Suppressor macrophage (primary cell): ENCODE measurements at regions not wholly inside any gene's neighbourhood (a gene's known extent, or its start where the extent isn't known, plus 50 kb on each side); places are given as distances from the start of the nearest gene placed in this dataset.

Experiments used
- DNase-seq, 4 experiments: peaks; one replicate each; pipeline ENCODE4 v3.0.0-alpha.2; 2020 to 2022

GRCh38 chr15:62474771-62475124 lies 309.7 kb upstream of the C2CD4B start:
- no peak for DNase-seq

- no peak for DNase-seq
These were observed 310.5 kb upstream of the C2CD4B start for GRCh38 chr15:62475591-62475990.

GRCh38 chr15:62476163-62476562 lies 311.1 kb upstream of the C2CD4B start:
- no peak for DNase-seq

- no peak for DNase-seq
These were observed 312.8 kb upstream of the C2CD4B start for GRCh38 chr15:62477929-62478328.

DNA sequence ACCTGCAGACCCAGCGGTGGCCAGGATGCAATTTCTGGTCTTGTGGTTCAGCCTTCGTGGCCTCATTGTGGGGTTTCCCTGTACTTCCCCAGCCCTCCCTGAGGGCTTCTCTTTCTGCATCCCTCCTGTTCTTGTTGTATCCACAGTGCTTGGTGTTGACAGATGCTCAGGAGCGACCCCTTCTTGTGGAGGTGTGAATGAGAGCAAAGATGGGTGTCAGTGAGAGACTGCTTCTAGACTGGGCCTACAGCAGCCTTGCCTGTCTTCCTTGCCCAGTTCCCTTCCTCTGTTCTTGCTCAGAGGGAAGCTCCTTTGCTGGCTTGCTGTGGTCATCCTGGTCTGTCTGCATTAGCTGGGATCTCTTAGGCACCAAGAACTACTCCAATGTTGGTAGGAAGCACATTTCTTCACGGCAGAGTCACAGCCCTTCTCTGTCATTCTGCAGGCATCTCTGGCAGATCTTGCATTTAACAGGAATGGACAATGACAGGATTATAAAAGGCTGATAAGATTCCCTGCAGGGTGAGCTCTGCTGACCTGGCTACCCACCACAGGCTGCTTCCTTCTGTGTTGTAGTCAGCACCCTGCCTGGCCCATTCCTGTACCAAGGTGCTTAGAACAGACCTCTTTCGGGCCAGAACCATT lies 317.8 kb upstream of the C2CD4B start:
- DNase-seq = peak in 3 of 4 experiments; percentile 6 to 14 (median 8)

GRCh38 chr15:62483814-62484213 lies 318.7 kb upstream of the C2CD4B start:
- no peak for DNase-seq

GRCh38 chr15:62485170-62485720 lies 320.2 kb upstream of the C2CD4B start:
- DNase-seq = no peak

GRCh38 chr15:62486041-62486440 lies 321.0 kb upstream of the C2CD4B start:
- no peak for DNase-seq

- no peak for DNase-seq
These were observed 323.3 kb upstream of the C2CD4B start for GRCh38 chr15:62488387-62488786.

GRCh38 chr15:62491642-62492041 lies 326.6 kb upstream of the C2CD4B start:
- no peak for DNase-seq

- no peak for DNase-seq
These were observed 327.8 kb upstream of the C2CD4B start for GRCh38 chr15:62492900-62493299.

GRCh38 chr15:62494197-62494596 lies 329.1 kb upstream of the C2CD4B start:
- DNase-seq = no peak

- no peak for DNase-seq
These were observed 330.9 kb upstream of the C2CD4B start for GRCh38 chr15:62495670-62496614.

- no peak for DNase-seq
These were observed 332.3 kb upstream of the C2CD4B start for GRCh38 chr15:62497356-62497755.

- no peak for DNase-seq
These were observed 333.2 kb upstream of the C2CD4B start for GRCh38 chr15:62498278-62498677.

GRCh38 chr15:62498712-62499111 lies 333.6 kb upstream of the C2CD4B start:
- DNase-seq = no peak

GRCh38 chr15:62500325-62500724 lies 335.2 kb upstream of the C2CD4B start:
- no peak for DNase-seq

DNA sequence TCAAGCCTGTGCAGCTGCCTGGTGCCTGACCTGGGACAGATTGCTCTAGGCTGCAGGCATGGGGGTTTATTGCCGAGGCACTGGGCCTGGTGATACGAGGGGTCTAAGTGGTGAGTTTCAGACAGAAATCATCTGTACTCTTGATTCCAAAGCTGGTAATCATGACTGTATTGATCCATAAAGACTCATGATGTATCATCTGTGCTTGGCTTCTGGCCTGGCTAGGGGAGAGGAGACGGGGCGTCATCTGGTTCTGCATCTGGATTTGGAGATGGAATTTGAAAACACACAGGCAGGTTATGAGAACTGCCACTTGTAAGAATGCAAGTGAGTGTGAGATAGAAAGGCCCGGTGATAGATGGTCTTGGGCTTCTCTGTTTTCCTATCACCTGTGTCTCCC lies 337.4 kb upstream of the C2CD4B start:
- DNase-seq = no peak

DNA sequence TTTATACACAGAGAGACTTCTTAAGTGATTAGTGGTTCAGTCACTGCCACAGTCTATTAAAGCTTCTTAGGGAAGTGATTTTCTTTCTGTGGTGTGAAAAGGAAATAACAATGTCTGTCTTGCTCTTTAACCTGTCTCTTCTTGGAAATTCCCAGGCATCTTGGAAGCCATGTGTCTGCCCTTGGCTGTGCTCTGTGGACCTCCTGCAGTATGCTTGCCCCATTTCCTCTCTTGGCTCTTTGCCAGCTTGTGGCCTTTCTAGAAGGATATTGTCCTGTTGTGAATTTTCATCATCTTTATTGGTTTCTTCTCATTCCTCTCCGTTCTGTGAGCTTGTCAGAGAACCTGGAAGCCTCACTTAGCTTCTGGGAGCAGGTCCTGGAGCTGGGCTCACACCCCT lies 338.4 kb upstream of the C2CD4B start:
- peak in 1 of 4 experiments; percentile 3 for DNase-seq

- DNase-seq = no peak
These were observed 340.7 kb upstream of the C2CD4B start for GRCh38 chr15:62505762-62506161.

DNA sequence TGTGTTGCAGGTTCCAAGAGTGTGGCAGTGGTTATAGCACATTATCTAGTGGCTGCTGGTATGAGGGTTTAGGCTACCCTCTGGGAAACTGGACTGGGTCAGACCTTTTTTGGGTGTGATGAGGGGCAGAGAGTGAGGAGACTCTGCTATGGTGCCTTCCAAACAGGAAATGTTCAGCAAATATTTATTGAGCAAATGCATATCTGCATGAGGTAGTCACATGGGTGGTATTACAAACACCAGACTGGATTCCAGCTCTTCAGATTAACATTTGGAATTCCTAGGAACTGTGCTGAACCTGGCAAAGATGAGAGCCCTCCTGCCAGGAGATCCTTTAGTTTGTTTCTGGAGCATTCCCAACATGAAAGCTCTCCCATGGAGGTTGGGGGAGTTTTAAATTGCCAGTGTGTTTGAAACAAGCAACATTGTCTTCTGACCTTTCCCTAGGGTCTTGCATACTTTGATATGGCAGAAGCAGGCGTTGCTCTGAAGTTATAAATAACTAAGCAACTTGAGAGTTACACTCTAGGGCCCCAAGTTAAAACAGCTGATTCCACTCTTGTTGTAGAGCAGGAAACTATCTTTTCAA lies 341.2 kb upstream of the C2CD4B start:
- DNase-seq = no peak

GRCh38 chr15:62509395-62509958 lies 344.4 kb upstream of the C2CD4B start:
- no peak for DNase-seq

- no peak for DNase-seq
These were observed 345.7 kb upstream of the C2CD4B start for GRCh38 chr15:62510791-62511190.
